ENCODE measurements at regions not wholly inside any gene's neighbourhood (a gene's known extent, or its start where the extent isn't known, plus 50 kb on each side); places are given as distances from the start of the nearest gene placed in this dataset.
"Not testable (repeated sequence)": the region's sequence is repeated elsewhere in the genome, so short reads cannot be mapped to it uniquely, and the experiment has no call there.

DNA sequence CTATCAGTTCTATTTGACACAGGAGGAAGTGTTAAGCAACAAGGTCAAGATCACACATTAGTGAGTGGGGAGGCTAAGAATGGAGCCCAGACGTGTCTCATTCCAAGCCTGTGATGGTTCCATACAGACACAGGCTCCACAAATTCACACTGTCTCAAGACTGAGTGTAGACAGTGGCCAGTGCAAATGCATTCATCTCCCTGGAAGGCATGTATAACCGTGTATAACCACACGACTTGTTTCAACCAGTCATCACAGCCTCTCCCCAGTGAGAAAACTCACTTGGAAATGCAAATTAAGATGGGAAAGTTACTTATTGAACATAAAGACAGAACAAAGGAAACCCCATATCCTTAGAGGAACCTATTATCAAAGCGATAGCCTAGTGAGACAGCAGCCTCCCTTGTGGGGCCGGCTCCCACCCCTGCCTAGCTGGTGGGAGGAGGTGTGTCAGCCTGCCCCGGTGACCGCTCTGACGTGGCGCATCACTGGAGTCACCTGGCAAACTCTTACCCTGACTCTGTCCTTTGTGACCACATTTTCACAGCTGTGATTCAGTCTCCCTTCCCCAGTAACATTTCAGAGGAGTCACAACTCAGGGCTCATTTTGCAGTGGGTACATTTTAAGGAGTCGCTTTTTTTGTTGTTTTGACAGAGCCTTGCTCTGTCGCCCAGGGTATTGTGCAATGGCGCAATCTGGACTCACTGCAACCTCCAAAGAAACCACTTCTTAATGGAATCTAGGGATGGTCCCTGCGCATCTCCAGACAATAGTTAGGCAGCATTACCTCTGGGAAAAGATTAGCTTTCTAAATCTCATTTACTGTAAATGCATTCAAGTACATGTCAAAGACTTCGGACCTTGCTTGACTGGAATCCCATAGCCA, 126.6 kb upstream of the PARD3 start:
- H3K4me3 ChIP-seq, result no peak overlapping the region
- no peak for ATAC-seq (ENCODE audit: insufficient number of reproducible peaks, low FRiP score, low read depth)

DNA sequence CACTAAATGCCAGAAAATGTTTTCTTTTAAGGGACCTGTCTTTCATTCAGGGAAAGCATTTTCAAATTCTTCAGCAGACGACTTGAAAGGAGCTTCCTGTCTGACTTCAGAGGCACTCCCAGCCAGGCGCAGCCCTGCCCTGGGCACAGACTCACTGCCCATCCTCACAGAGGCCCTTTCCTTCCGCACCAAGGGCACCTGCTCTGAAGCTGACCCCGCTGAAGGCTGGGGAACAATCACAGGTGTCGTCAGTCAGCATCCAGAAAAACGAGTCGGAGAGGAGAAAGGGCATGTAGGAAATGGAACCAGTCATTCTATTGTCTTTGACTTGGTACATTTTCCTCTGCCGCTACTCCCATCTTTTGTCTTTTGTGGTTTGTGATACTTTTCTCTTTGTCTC, 125.3 kb upstream of the PARD3 start:
- no peak overlapping the region for H3K27ac ChIP-seq
- H3K36me3 ChIP-seq, result no peaks in the 10 kb centered on the region
- H3K4me3 ChIP-seq, result no peak overlapping the region
- no peaks in the 10 kb centered on the region for H3K4me1 ChIP-seq (ENCODE audit: control insufficient read depth in 1 of 2, low read depth in 2 of 2)
- DNase-seq (ENCODE audit: low spot score) (no peak), ATAC-seq (ENCODE audit: insufficient number of reproducible peaks, low FRiP score, low read depth) (no peak)
- TF ChIP-seq, protein P1, sequence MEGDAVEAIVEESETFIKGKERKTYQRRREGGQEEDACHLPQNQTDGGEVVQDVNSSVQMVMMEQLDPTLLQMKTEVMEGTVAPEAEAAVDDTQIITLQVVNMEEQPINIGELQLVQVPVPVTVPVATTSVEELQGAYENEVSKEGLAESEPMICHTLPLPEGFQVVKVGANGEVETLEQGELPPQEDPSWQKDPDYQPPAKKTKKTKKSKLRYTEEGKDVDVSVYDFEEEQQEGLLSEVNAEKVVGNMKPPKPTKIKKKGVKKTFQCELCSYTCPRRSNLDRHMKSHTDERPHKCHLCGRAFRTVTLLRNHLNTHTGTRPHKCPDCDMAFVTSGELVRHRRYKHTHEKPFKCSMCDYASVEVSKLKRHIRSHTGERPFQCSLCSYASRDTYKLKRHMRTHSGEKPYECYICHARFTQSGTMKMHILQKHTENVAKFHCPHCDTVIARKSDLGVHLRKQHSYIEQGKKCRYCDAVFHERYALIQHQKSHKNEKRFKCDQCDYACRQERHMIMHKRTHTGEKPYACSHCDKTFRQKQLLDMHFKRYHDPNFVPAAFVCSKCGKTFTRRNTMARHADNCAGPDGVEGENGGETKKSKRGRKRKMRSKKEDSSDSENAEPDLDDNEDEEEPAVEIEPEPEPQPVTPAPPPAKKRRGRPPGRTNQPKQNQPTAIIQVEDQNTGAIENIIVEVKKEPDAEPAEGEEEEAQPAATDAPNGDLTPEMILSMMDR (IDR thresholded peaks at IDR 0.05), result no peak
- H3K9me3 ChIP-seq, result no peaks in the 10 kb centered on the region
- H3K27me3 ChIP-seq (replicated peaks; ENCODE audit: insufficient read depth), result no peaks in the 10 kb centered on the region

More for the DNA sequence above, 126.6 kb upstream of the PARD3 start:
- TF ChIP-seq, protein P1 (IDR thresholded peaks at IDR 0.05), result no peak
- Histone ChIP-seq H3K4me1 (ENCODE audit: control insufficient read depth in 1 of 2, low read depth in 2 of 2) (no peaks in the 10 kb centered on the region), H3K27me3 (replicated peaks; ENCODE audit: insufficient read depth) (no peaks in the 10 kb centered on the region), H3K36me3 (no peaks in the 10 kb centered on the region), H3K27ac (no peak overlapping the region), H3K9me3 (no peaks in the 10 kb centered on the region)
- DNase-seq (ENCODE audit: low spot score), result no peak

DNA sequence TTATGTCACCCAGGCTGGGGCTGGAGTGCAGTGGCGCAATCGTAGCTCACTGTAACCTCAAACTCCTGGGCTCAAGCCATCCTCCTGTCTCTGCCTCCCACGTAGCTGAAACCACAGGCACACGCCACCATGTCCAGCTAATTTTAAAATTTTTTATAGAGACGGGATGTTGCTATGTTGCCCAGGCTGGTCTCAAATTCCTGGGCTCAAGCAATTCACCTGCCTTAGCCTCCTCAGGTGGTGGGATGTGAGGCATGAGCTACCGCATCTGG, 123.2 kb upstream of the PARD3 start:
- Histone ChIP-seq H3K4me1 (ENCODE audit: control insufficient read depth in 1 of 2, low read depth in 2 of 2) (peaks cover 3 to 9% of the 10 kb centered on the region in 2 donors), H3K27me3 (replicated peaks; ENCODE audit: insufficient read depth) (no peaks in the 10 kb centered on the region), H3K27ac (no peak overlapping the region), H3K9me3 (no peaks in the 10 kb centered on the region), H3K4me3 (no peak overlapping the region), H3K36me3 (no peaks in the 10 kb centered on the region)
- no peak for ATAC-seq (ENCODE audit: insufficient number of reproducible peaks, low FRiP score, low read depth)
- no peak for DNase-seq (ENCODE audit: low spot score)
- TF ChIP-seq, protein P1 (IDR thresholded peaks at IDR 0.05), result no peak

DNA sequence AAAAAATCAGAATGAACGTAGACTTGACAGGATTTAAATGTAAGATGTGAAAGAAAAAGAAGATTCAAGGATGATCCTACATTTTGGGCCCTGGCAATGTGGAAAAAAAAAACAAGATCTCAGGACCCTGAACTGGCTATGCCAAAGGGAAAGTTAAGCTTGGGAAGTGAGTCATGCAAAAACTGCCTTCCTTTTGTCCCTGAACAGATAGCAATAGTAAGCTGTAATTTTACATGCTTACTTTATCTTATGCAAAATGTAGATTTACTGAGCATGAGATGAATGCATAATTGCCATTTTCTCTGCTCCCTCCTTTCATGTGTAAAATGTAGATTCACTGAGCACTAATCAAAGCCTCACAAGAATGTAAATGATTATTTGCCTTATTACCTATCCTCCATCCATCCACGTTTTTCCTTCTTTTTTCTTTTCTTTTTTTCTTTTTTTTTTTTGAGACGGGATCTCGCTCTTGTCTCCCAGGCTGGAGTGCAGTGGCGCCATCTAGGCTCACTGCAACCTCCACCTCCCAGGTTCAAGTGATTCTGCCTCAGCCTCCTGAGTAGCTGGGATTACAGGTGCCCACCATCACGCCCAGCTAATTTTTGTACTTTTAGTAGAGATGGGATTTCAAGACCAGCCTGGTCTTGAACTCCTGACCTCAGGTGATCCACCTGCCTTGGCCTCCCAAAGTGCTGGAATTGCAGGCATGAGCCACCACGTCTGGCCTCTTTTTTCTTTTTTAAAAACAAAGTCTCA, 122.7 kb upstream of the PARD3 start:
- H3K36me3 ChIP-seq; H3K27ac ChIP-seq; H3K9me3 ChIP-seq; DNase-seq (ENCODE audit: low spot score); H3K4me3 ChIP-seq; H3K27me3 ChIP-seq (replicated peaks; ENCODE audit: insufficient read depth); ATAC-seq (ENCODE audit: insufficient number of reproducible peaks, low FRiP score, low read depth): not testable (repeated sequence)
- peaks cover 3 to 13% of the 10 kb centered on the region in 2 donors for H3K4me1 ChIP-seq (ENCODE audit: control insufficient read depth in 1 of 2, low read depth in 2 of 2)

DNA sequence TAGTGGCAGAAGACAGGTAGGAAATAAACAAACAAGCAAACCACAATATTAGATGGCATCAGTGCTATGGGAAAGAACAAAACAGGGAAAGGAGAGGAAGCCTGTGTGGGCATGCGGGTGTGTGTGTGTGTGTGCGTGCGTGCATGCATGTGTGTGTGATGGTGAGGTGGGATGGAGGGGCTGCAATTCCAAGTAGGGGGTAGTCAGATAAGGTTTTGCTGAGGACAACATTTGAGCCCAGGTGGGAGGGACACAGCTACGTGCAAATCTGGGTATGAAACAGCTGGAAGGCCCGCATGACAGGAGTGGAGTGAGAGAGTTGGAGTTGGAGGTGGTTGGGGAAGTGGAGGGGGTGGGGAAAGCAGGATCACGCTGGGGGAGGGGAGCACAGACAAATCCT, 121.0 kb upstream of the PARD3 start:
- Histone ChIP-seq H3K27ac (no peak overlapping the region), H3K36me3 (no peaks in the 10 kb centered on the region), H3K4me1 (ENCODE audit: control insufficient read depth in 1 of 2, low read depth in 2 of 2) (peaks cover 3 to 13% of the 10 kb centered on the region in 2 donors), H3K27me3 (replicated peaks; ENCODE audit: insufficient read depth) (no peaks in the 10 kb centered on the region), H3K9me3 (no peaks in the 10 kb centered on the region), H3K4me3 (no peak overlapping the region)
- no peak for ATAC-seq (ENCODE audit: insufficient number of reproducible peaks, low FRiP score, low read depth)
- no peak for DNase-seq (ENCODE audit: low spot score)
- TF ChIP-seq, protein P1 (IDR thresholded peaks at IDR 0.05), result no peak
